OCI-LY3 (cell line): ENCODE measurements at regions not wholly inside any gene's neighbourhood (a gene's known extent, or its start where the extent isn't known, plus 50 kb on each side); places are given as distances from the start of the nearest gene placed in this dataset.

ENCODE experiments used
- EZH2phosphoT487 ChIP-seq: fragments of 200-600 bp; shearing (Covaris generic); IDR thresholded peaks from 2 replicates; pipeline ENCODE4 v1.6.1; 2018; ENCODE audit warnings: antibody characterized with exemption, mixed run types, low read depth
- TF ChIP-seq, protein P1 (sequence below): fragments of 200-600, 300-600 bp; sonication (generic); IDR thresholded peaks from 2 replicates; pipeline ENCODE4 v1.5.1; 2014; ENCODE audit warnings: antibody characterized with exemption, low read length, low read depth

DNA sequence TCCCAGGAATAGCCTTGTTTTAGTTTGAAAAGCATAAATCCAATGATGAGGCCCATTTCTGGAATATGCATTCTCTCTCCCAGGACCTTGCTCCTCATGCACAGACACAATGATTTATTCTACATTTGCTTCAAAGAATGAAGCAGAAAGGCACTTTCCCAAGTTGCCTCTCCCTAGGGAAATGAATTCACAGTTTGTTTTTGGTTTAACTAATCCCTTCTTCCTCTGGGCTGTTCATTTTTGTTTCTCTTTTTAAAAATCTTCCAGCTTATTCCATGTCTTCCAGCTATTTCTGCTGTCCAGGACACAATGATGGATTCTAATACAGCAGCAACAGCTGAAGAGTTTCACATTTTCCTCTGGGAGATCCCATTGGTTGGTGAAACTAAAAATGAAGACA, 1529.2 kb upstream of the TENM4 start:
- TF ChIP-seq, protein P1, sequence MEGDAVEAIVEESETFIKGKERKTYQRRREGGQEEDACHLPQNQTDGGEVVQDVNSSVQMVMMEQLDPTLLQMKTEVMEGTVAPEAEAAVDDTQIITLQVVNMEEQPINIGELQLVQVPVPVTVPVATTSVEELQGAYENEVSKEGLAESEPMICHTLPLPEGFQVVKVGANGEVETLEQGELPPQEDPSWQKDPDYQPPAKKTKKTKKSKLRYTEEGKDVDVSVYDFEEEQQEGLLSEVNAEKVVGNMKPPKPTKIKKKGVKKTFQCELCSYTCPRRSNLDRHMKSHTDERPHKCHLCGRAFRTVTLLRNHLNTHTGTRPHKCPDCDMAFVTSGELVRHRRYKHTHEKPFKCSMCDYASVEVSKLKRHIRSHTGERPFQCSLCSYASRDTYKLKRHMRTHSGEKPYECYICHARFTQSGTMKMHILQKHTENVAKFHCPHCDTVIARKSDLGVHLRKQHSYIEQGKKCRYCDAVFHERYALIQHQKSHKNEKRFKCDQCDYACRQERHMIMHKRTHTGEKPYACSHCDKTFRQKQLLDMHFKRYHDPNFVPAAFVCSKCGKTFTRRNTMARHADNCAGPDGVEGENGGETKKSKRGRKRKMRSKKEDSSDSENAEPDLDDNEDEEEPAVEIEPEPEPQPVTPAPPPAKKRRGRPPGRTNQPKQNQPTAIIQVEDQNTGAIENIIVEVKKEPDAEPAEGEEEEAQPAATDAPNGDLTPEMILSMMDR, result no peak
- TF ChIP-seq EZH2phosphoT487, result no peak
